GM12872 (cell line): ENCODE measurements at regions not wholly inside any gene's neighbourhood (a gene's known extent, or its start where the extent isn't known, plus 50 kb on each side); places are given as distances from the start of the nearest gene placed in this dataset.

Source experiments
- CTCF ChIP-seq: IDR thresholded peaks from 3 replicates; pipeline ENCODE4 v1.5.1; 2011; ENCODE audit warnings: low read depth, mild to moderate bottlenecking, low read length, moderate library complexity; ENCODE audit not compliant: insufficient read depth

GRCh38 chr12:89786177-89786810 lies 77.7 kb upstream of the ATP2B1 start:
- TF ChIP-seq CTCF, result no peak

GRCh38 chr12:89783359-89784060 lies 74.9 kb upstream of the ATP2B1 start:
- no peak for TF ChIP-seq CTCF

- no peak for TF ChIP-seq CTCF
Observed at GRCh38 chr12:89782807-89783206, 74.2 kb upstream of the ATP2B1 start.

GRCh38 chr12:89781946-89782550 lies 73.4 kb upstream of the ATP2B1 start:
- TF ChIP-seq CTCF, result no peak

- no peak for TF ChIP-seq CTCF
Observed at GRCh38 chr12:89781156-89781555, 72.5 kb upstream of the ATP2B1 start.

- no peak for TF ChIP-seq CTCF
Observed at GRCh38 chr12:89779090-89779489, 70.5 kb upstream of the ATP2B1 start.

GRCh38 chr12:89777733-89778379 lies 69.2 kb upstream of the ATP2B1 start:
- TF ChIP-seq CTCF, result no peak
